ENCODE measurements at regions not wholly inside any gene's neighbourhood (a gene's known extent, or its start where the extent isn't known, plus 50 kb on each side); places are given as distances from the start of the nearest gene placed in this dataset.

GRCh38 chr5:158287643-158288271 lies 428.8 kb upstream of the CLINT1 start:
- peaks cover 0 to 7% (median 6%) of the 10 kb centered on the region in 5 donors for H3K4me1 ChIP-seq (ENCODE audit: control insufficient read depth in 5 of 5, insufficient read depth in 5 of 5, low read length in 5 of 5)
- no peaks in the 10 kb centered on the region for H3K9me3 ChIP-seq (ENCODE audit: control insufficient read depth in 4 of 4, insufficient read depth in 3 of 4, low read length in 3 of 4)
- no peak for ATAC-seq (ENCODE audit: insufficient read depth, low FRiP score)
- no peaks in the 10 kb centered on the region for H3K27me3 ChIP-seq (ENCODE audit: control insufficient read depth in 3 of 3, insufficient read depth in 3 of 3, low read length in 2 of 3)
- no peaks in the 10 kb centered on the region for H3K36me3 ChIP-seq (ENCODE audit: control insufficient read depth in 4 of 4, insufficient read depth in 4 of 4, low read length in 4 of 4)
- 51 to 59% methylated on average over 12 of the region's 12 CpGs for WGBS, 2 donors
- H3K9ac ChIP-seq (ENCODE audit: insufficient read depth in 1 of 2, low read length in 2 of 2): no peak overlapping the region
- no peak overlapping the region for H3K4me3 ChIP-seq
- no peak for TF ChIP-seq CTCF (IDR thresholded peaks at IDR 0.05; ENCODE audit: control extremely low read depth, extremely low read depth)
- no peak overlapping the region for H3K27ac ChIP-seq (ENCODE audit: low read depth in 1 of 2, low read length in 1 of 2)
- peak in 2 of 3 donors; percentile 18 to 56 for DNase-seq

GRCh38 chr5:158286827-158287226 lies 427.9 kb upstream of the CLINT1 start:
- Histone ChIP-seq H3K4me1 (ENCODE audit: control insufficient read depth in 5 of 5, insufficient read depth in 5 of 5, low read length in 5 of 5) (peaks cover 0 to 7% (median 6%) of the 10 kb centered on the region in 5 donors), H3K4me3 (no peak overlapping the region), H3K27me3 (ENCODE audit: control insufficient read depth in 3 of 3, insufficient read depth in 3 of 3, low read length in 2 of 3) (no peaks in the 10 kb centered on the region), H3K36me3 (ENCODE audit: control insufficient read depth in 4 of 4, insufficient read depth in 4 of 4, low read length in 4 of 4) (no peaks in the 10 kb centered on the region), H3K27ac (ENCODE audit: low read depth in 1 of 2, low read length in 1 of 2) (no peak overlapping the region), H3K9me3 (ENCODE audit: control insufficient read depth in 4 of 4, insufficient read depth in 3 of 4, low read length in 3 of 4) (no peaks in the 10 kb centered on the region), H3K9ac (ENCODE audit: insufficient read depth in 1 of 2, low read length in 2 of 2) (no peak overlapping the region)
- WGBS, 2 donors: 79 to 94% methylated on average over 1 of the region's 1 CpG
- DNase-seq (no peak), ATAC-seq (ENCODE audit: insufficient read depth, low FRiP score) (no peak)
- no peak for TF ChIP-seq CTCF (IDR thresholded peaks at IDR 0.05; ENCODE audit: control extremely low read depth, extremely low read depth)

- no peak for DNase-seq
- no peak overlapping the region for H3K4me3 ChIP-seq
- peaks cover 0 to 7% (median 6%) of the 10 kb centered on the region in 5 donors for H3K4me1 ChIP-seq (ENCODE audit: control insufficient read depth in 5 of 5, insufficient read depth in 5 of 5, low read length in 5 of 5)
- no peak for TF ChIP-seq CTCF (IDR thresholded peaks at IDR 0.05; ENCODE audit: control extremely low read depth, extremely low read depth)
- H3K36me3 ChIP-seq (ENCODE audit: control insufficient read depth in 4 of 4, insufficient read depth in 4 of 4, low read length in 4 of 4): no peaks in the 10 kb centered on the region
- WGBS, 2 donors: 87 to 89% methylated on average over 6 of the region's 6 CpGs
- no peak overlapping the region for H3K27ac ChIP-seq (ENCODE audit: low read depth in 1 of 2, low read length in 1 of 2)
- no peak for ATAC-seq (ENCODE audit: insufficient read depth, low FRiP score)
- H3K9me3 ChIP-seq (ENCODE audit: control insufficient read depth in 4 of 4, insufficient read depth in 3 of 4, low read length in 3 of 4): no peaks in the 10 kb centered on the region
- no peaks in the 10 kb centered on the region for H3K27me3 ChIP-seq (ENCODE audit: control insufficient read depth in 3 of 3, insufficient read depth in 3 of 3, low read length in 2 of 3)
- no peak overlapping the region for H3K9ac ChIP-seq (ENCODE audit: insufficient read depth in 1 of 2, low read length in 2 of 2)
Observed at GRCh38 chr5:158285698-158286097, 426.8 kb upstream of the CLINT1 start.

GRCh38 chr5:158284242-158284641 lies 425.3 kb upstream of the CLINT1 start:
- Histone ChIP-seq H3K27me3 (ENCODE audit: control insufficient read depth in 3 of 3, insufficient read depth in 3 of 3, low read length in 2 of 3) (no peaks in the 10 kb centered on the region), H3K4me3 (no peak overlapping the region), H3K9ac (ENCODE audit: insufficient read depth in 1 of 2, low read length in 2 of 2) (no peak overlapping the region), H3K4me1 (ENCODE audit: control insufficient read depth in 5 of 5, insufficient read depth in 5 of 5, low read length in 5 of 5) (peaks cover 0 to 7% (median 6%) of the 10 kb centered on the region in 5 donors), H3K27ac (ENCODE audit: low read depth in 1 of 2, low read length in 1 of 2) (no peak overlapping the region), H3K9me3 (ENCODE audit: control insufficient read depth in 4 of 4, insufficient read depth in 3 of 4, low read length in 3 of 4) (no peaks in the 10 kb centered on the region), H3K36me3 (ENCODE audit: control insufficient read depth in 4 of 4, insufficient read depth in 4 of 4, low read length in 4 of 4) (no peaks in the 10 kb centered on the region)
- 81 to 89% methylated on average over 2 of the region's 2 CpGs for WGBS, 2 donors
- DNase-seq (no peak), ATAC-seq (ENCODE audit: insufficient read depth, low FRiP score) (no peak)
- TF ChIP-seq CTCF (IDR thresholded peaks at IDR 0.05; ENCODE audit: control extremely low read depth, extremely low read depth): no peak

Measured in lung (tissue), 11 donors.